BLaER1 (cell line): ENCODE measurements at regions not wholly inside any gene's neighbourhood (a gene's known extent, or its start where the extent isn't known, plus 50 kb on each side); places are given as distances from the start of the nearest gene placed in this dataset.

Experiments
- H3K27ac ChIP-seq: shearing (Covaris generic); formaldehyde crosslinking; 2 replicates; pipeline ENCODE4 v1.8.1; 2022
- H3K27me3 ChIP-seq: shearing (Covaris generic); formaldehyde crosslinking; 2 replicates; pipeline ENCODE4 v1.8.1; 2022
- H3K36me3 ChIP-seq: shearing (Covaris generic); formaldehyde crosslinking; 2 replicates; pipeline ENCODE4 v1.8.1; 2022
- H3K4me1 ChIP-seq: shearing (Covaris generic); formaldehyde crosslinking; 2 replicates; pipeline ENCODE4 v1.8.1; 2022
- H3K4me2 ChIP-seq: shearing (Covaris generic); formaldehyde crosslinking; 2 replicates; pipeline ENCODE4 v1.8.1; 2022
- H3K4me3 ChIP-seq: shearing (Covaris generic); formaldehyde crosslinking; 2 replicates; pipeline ENCODE4 v1.8.1; 2022
- H3K9ac ChIP-seq: shearing (Covaris generic); formaldehyde crosslinking; 2 replicates; pipeline ENCODE4 v1.8.1; 2022
- H3K9me3 ChIP-seq: shearing (Covaris generic); formaldehyde crosslinking; 2 replicates; pipeline ENCODE4 v1.8.1; 2022
- H4K20me1 ChIP-seq: shearing (Covaris generic); formaldehyde crosslinking; 2 replicates; pipeline ENCODE4 v1.8.1; 2022
- Cebpa-rat ChIP-seq: shearing (Covaris generic); IDR thresholded peaks from 2 replicates; pipeline ENCODE4 v1.8.1; 2022

DNA sequence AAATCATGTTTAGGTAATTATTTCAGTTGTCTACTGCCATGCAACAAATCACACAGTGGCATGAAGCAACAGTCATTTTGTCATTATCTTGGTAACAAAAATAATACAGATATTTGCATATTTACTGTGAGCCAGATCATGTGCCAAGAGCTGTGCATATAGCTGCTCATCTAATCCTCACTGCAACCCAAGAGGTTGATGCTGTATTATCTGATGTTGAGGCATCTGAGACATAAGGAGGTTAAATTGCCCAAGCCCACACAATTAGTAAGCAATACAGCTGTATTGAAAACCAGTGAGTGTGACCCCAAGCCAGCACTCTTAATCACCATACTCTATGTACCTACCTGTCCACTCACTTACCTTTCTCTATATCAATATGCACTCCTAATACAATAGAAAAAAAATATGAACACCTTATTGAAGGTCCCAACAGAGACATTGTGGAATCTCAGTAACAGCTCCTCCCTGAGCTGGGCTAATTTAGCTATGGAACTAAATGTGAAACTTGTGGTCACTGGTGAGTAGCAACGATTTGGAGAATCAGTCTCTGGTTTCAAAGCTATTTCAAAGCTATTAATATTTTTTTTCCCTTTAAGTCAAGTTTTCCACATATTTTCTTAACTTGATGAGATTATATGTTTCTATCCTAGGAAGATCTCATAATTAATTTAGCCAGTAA, 185.2 kb downstream of the KLF12 start:
- H3K4me2 ChIP-seq = no peak overlapping the region
- peaks cover 37% of the 10 kb centered on the region for H3K4me1 ChIP-seq
- no peaks in the 10 kb centered on the region for H4K20me1 ChIP-seq
- H3K27ac ChIP-seq = no peak overlapping the region
- TF ChIP-seq Cebpa-rat = no peak
- H3K27me3 ChIP-seq = no peaks in the 10 kb centered on the region
- H3K4me3 ChIP-seq = no peak overlapping the region
- H3K36me3 ChIP-seq = 0 out of 2 replicates have a peak, but pooled peaks cover 4% of the 10 kb centered on the region
- no peak overlapping the region for H3K9ac ChIP-seq
- no peaks in the 10 kb centered on the region; the same call in 1 of the 2 replicates for H3K9me3 ChIP-seq

DNA sequence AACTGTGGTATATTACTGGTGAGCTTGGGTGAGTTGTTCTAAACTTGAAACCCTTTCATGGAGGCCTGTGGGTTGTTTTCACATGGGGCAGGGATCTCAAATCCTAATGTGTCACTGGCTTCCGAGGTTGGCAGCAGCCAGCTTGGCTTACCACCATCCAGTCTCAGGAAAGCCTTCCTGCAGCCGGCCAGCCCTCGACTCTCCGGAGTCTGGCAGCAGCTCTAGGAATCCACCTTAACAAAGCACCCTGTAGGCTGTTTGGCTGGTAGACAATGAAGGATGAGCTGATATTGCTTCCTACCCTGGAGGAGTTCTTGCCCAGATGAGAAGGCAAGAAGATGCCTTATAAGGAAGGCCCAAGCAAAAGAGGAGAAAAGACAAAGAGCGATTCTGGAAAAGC, 188.3 kb downstream of the KLF12 start:
- Histone ChIP-seq H3K36me3 (peaks cover 21% of the 10 kb centered on the region), H3K4me2 (no peak overlapping the region), H3K27me3 (no peaks in the 10 kb centered on the region), H3K9me3 (no peaks in the 10 kb centered on the region), H3K27ac (no peak overlapping the region), H4K20me1 (no peaks in the 10 kb centered on the region), H3K4me1 (peaks cover 17% of the 10 kb centered on the region), H3K9ac (no peak overlapping the region), H3K4me3 (no peak overlapping the region)
- no peak for TF ChIP-seq Cebpa-rat

DNA sequence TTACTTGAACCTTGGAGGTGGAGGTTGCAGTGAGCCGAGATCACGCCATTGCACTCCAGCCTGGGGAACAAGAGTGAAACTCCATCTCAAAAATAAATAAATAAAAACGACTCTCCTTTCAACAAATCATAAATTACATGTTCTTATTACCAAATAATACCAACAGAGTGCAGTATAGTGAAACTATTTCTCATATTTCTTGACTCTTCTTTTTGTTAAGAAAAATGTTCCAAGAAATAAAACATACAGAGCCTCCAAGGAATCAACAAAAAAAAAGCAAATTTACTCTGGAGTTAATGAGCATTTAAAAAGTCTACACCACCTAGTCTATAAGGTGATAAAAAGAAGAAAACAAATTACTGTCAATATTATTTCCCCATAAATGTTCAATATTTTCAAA, 188.8 kb downstream of the KLF12 start:
- peaks cover 21% of the 10 kb centered on the region for H3K36me3 ChIP-seq
- H3K4me2 ChIP-seq = no peak overlapping the region
- no peaks in the 10 kb centered on the region for H3K27me3 ChIP-seq
- no peak overlapping the region for H3K27ac ChIP-seq
- peaks cover 21% of the 10 kb centered on the region for H3K4me1 ChIP-seq
- TF ChIP-seq Cebpa-rat = no peak
- no peak overlapping the region for H3K9ac ChIP-seq
- H4K20me1 ChIP-seq = no peaks in the 10 kb centered on the region; the same call in 1 of the 2 replicates
- no peaks in the 10 kb centered on the region for H3K9me3 ChIP-seq
- no peak overlapping the region for H3K4me3 ChIP-seq

DNA sequence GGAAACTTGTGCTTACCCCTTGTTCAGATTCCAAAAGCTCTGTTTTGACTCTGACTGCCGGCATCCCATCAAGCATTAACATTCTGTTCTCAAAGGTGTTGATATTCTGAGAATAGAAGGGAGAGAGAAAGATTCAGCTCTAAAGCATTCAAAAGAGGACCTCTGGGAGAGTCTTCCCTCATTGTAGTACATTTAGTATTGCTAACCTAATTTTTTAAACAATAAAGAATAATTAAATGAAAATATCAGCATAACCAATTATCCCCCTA, 190.3 kb downstream of the KLF12 start:
- no peak for TF ChIP-seq Cebpa-rat
- Histone ChIP-seq H4K20me1 (peaks cover 7% of the 10 kb centered on the region; the same call in 1 of the 2 replicates), H3K36me3 (peaks cover 22% of the 10 kb centered on the region), H3K4me3 (no peak overlapping the region), H3K9me3 (no peaks in the 10 kb centered on the region), H3K27ac (no peak overlapping the region), H3K9ac (no peak overlapping the region), H3K4me2 (no peak overlapping the region), H3K4me1 (peaks cover 19% of the 10 kb centered on the region), H3K27me3 (no peaks in the 10 kb centered on the region)

DNA sequence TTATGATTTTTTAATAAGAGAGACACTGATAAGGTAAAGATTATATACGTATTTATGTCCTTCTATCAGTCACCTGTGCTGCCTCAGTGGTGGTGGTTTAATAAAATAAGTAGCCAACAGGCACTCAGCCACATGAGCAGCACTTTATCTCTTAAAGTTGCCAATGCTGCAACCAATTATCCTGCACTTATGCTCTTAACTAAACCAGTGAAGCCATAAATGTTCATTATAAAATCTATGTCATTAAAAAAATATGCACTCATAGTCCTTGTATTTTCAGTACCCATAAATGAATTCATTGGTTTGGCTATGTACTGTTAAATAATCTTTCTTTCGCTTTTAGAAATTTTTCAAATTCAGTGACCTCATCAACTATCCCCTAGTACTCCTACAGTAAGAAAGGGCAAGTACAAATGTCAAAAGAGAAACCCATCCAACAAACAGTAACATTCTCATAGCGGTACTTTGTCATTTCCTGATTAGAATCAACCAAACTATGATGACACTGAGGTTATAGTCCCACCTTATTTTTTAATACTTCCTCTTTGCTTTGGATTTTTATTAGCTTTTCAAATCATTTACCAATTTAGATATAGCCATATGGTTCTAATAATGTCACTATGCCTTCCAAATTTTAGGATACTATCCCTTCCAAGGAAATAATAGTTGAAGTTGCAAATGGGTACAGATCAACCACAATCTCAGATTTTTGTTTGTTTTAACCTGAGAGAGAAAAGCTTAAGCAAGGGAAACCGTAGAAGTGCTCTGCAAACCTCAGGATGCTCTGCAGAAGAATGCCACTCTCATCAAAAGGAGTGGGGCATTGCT, 190.9 kb downstream of the KLF12 start:
- Histone ChIP-seq H3K27me3 (no peaks in the 10 kb centered on the region), H3K4me3 (no peak overlapping the region), H3K36me3 (peaks cover 26% of the 10 kb centered on the region), H3K4me1 (peaks cover 19% of the 10 kb centered on the region; the same call in 1 of the 2 replicates), H4K20me1 (peaks cover 10% of the 10 kb centered on the region; the same call in 1 of the 2 replicates), H3K9me3 (no peaks in the 10 kb centered on the region), H3K4me2 (no peak overlapping the region), H3K9ac (no peak overlapping the region), H3K27ac (no peak overlapping the region)
- TF ChIP-seq Cebpa-rat = no peak

GRCh38 chr13:73941752-73942151, 192.5 kb downstream of the KLF12 start:
- no peaks in the 10 kb centered on the region for H3K27me3 ChIP-seq
- H3K4me3 ChIP-seq = no peak overlapping the region
- peaks cover 35% of the 10 kb centered on the region for H3K4me1 ChIP-seq
- no peaks in the 10 kb centered on the region for H3K9me3 ChIP-seq
- H3K36me3 ChIP-seq = peaks cover 28% of the 10 kb centered on the region
- H3K27ac ChIP-seq = no peak overlapping the region
- TF ChIP-seq Cebpa-rat = no peak
- H3K4me2 ChIP-seq = no peak overlapping the region
- H4K20me1 ChIP-seq = peaks cover 10% of the 10 kb centered on the region; the same call in 1 of the 2 replicates
- H3K9ac ChIP-seq = no peak overlapping the region

- H3K9me3 ChIP-seq = no peaks in the 10 kb centered on the region
- no peak overlapping the region for H3K27ac ChIP-seq
- no peak overlapping the region for H3K4me2 ChIP-seq
- no peak overlapping the region for H3K4me3 ChIP-seq
- H4K20me1 ChIP-seq = peaks cover 10% of the 10 kb centered on the region; the same call in 1 of the 2 replicates
- H3K36me3 ChIP-seq = peaks cover 38% of the 10 kb centered on the region
- H3K27me3 ChIP-seq = no peaks in the 10 kb centered on the region
- peaks cover 29% of the 10 kb centered on the region for H3K4me1 ChIP-seq
- H3K9ac ChIP-seq = no peak overlapping the region
- TF ChIP-seq Cebpa-rat = no peak
Measured at GRCh38 chr13:73940098-73940497, 194.1 kb downstream of the KLF12 start.

- Histone ChIP-seq H3K4me1 (peaks cover 29% of the 10 kb centered on the region), H3K27me3 (no peaks in the 10 kb centered on the region), H3K4me3 (no peak overlapping the region), H3K9ac (no peak overlapping the region), H3K4me2 (no peak overlapping the region), H4K20me1 (peaks cover 10% of the 10 kb centered on the region; the same call in 1 of the 2 replicates), H3K9me3 (no peaks in the 10 kb centered on the region), H3K27ac (no peak overlapping the region), H3K36me3 (peaks cover 38% of the 10 kb centered on the region)
- no peak for TF ChIP-seq Cebpa-rat
Measured at GRCh38 chr13:73939603-73940002, 194.6 kb downstream of the KLF12 start.

GRCh38 chr13:73939071-73939380, 195.2 kb downstream of the KLF12 start:
- H3K9me3 ChIP-seq = no peaks in the 10 kb centered on the region
- TF ChIP-seq Cebpa-rat = no peak
- H4K20me1 ChIP-seq = peaks cover 10% of the 10 kb centered on the region; the same call in 1 of the 2 replicates
- no peaks in the 10 kb centered on the region for H3K27me3 ChIP-seq
- no peak overlapping the region for H3K4me3 ChIP-seq
- H3K4me2 ChIP-seq = no peak overlapping the region
- no peak overlapping the region for H3K9ac ChIP-seq
- H3K36me3 ChIP-seq = peaks cover 38% of the 10 kb centered on the region
- peaks cover 29% of the 10 kb centered on the region for H3K4me1 ChIP-seq
- no peak overlapping the region for H3K27ac ChIP-seq

- peaks cover 10% of the 10 kb centered on the region; the same call in 1 of the 2 replicates for H4K20me1 ChIP-seq
- no peaks in the 10 kb centered on the region for H3K9me3 ChIP-seq
- H3K9ac ChIP-seq = no peak overlapping the region
- H3K4me3 ChIP-seq = no peak overlapping the region
- H3K27ac ChIP-seq = no peak overlapping the region
- H3K4me2 ChIP-seq = no peak overlapping the region
- H3K4me1 ChIP-seq = peaks cover 29% of the 10 kb centered on the region
- H3K27me3 ChIP-seq = no peaks in the 10 kb centered on the region
- TF ChIP-seq Cebpa-rat = no peak
- peaks cover 35% of the 10 kb centered on the region for H3K36me3 ChIP-seq
Measured at GRCh38 chr13:73938372-73939070, 195.7 kb downstream of the KLF12 start.
